ENCODE measurements at regions not wholly inside any gene's neighbourhood (a gene's known extent, or its start where the extent isn't known, plus 50 kb on each side); places are given as distances from the start of the nearest gene placed in this dataset.
"Not testable (repeated sequence)": the region's sequence is repeated elsewhere in the genome, so short reads cannot be mapped to it uniquely, and the experiment has no call there.

GRCh38 chr6:93081901-93082300, 337.5 kb downstream of the EPHA7 start:
- no peak for FAIRE-seq

DNA sequence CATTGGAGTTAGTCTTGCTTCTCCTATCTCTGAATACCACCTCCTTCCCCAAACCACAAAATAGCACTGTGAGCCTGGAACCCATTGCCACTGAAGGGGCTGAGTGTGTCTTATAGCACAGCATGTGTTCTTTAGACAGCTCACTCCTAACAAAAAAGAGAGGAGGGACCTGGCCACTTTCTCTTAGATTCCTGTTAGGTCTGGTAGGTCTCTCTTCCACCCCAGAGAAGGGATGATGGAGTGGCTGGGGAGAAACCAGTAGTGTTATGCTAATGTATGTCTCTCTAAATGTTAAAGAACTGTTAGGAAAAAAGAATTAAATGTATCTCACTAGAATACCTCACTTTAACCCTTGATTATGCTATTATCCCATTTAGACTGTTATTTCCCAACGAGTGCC, 340.3 kb downstream of the EPHA7 start:
- no peak for FAIRE-seq

DNA sequence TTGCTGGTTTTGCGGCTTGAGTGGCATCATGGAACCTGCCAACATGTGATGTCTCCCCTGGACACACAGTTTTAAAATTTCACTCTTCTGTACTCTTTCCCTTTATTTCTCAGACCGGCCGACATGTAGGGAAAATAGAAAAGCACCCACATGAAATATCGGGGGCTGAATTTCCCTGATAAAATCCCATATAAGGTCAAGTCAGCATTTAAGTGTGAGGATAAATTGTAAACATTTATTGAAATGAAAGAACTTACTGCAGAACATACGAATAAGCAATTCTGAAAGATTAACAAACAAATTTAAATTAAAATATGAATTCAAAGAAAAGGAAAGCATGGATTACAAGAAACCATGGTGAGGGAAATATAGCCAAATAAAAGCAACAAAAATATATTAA, 345.5 kb downstream of the EPHA7 start:
- no peak for FAIRE-seq

- no peak for FAIRE-seq
Observed at GRCh38 chr6:93069856-93070255, 349.5 kb downstream of the EPHA7 start.

GRCh38 chr6:93059911-93060310, 359.4 kb downstream of the EPHA7 start:
- no peak for FAIRE-seq

DNA sequence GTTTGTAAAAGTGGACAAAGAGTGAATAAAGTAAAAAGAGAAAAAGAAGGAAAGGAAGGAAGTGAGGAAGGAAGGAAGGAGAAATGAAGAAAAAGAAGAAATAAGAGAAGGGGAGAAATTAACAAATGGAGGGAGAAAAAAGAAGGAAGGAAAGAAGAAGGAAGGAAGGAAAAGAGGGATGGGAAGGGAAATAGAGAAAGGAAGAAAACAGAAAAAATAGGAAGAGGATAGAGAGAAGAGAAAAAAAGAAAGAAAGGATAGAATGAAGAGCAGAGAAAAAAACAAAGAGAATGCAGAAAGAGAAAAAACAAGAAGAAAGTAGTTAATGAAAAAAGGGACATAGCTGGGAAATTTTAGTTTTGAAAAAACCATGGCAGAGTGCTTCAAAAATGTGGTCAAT, 361.8 kb downstream of the EPHA7 start:
- FAIRE-seq = no peak

DNA sequence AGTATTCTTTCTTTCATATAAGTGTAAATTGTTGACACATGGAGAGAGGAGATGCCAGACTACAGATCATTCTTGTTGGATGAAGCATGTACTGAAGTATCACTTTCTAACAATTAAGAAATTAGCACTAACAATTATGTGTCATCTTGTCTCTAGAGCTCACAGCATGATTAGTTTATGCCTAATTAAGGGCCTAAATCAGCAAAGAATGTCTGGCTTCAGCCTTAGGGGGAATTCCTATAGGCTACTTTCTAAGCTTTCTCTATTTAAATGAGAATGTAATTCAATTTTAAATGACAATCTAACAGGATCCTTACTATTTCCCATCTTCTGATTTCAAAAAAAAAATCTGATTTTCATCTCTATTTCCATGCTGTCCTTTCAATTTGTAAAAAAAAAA, 371.0 kb downstream of the EPHA7 start:
- no peak for FAIRE-seq

DNA sequence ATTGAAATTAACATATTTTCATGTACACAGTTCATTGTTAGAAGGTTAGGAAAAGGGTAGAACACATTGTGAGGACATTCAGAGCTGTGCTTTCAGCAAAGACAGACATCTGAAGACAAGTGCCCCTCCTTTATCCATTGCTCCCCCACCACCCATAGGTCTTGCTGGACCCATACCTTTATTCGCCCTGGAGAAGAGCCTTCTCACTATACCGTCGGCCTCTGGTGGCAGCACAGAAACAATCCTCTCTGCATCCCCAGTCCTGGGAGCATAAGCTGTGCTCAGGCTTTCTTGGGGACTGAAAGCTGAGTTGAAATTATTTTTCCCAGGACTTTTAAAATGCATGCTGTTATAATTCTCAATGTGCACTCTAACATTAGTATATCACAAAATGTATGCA, 372.3 kb downstream of the EPHA7 start:
- FAIRE-seq = no peak

- no peak for FAIRE-seq
Observed at GRCh38 chr6:93045156-93045555, 374.2 kb downstream of the EPHA7 start.

DNA sequence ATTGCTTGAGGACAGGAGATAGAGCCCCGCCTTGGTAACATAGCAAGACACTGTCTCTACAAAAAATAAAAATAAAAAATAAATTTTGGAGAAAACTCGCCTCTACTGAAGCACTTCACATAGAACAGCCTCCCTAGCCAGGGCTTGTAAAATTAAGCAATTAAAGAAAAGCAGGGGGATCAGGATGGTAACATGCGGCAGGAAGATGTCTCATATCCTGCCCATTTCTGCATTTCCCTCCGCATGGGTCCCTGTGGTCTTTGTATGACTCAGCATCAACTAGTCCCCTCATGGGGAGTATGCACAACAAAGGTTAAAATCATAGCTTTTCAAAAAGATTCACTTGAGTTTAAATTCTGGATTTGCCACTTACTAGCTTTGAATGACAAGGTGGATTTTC, 379.0 kb downstream of the EPHA7 start:
- FAIRE-seq = no peak

DNA sequence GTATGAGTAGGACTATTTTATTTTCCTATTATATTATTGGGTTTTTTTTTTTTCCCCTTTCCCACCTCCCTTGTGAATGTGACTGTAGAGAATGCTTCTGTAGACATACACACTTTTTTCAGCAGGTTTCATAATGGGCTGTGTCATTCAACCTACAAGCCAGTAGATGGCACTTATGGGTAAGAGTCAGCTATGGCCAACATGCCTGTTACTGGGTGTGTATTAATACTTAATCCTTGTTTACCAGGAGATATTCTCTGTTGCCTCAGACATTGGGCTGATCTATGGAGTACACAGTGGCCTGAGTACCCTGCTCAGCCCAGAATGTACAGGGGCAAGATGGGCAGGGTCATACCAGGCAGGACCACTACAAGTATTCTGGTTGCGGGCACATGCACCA, 382.5 kb downstream of the EPHA7 start:
- no peak for FAIRE-seq

DNA sequence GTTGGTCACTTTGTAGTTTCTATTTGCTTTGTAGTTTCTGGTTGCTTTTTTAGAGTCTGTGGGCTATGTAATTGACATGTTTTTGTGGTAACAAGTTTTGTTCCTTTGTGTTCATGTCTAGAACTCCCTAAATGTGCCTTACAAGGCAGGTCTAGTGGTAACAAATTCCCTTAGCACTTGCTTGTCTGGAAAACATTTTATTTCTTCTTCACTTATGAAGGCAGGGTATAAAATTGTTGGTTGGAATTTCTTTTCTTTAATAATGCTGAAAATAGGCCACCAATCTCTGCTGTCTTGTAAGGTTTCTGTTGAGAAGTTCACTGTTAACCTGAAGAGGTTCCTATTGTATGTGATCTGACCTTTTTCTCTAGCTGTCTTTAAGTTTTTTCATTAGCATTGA, 383.6 kb downstream of the EPHA7 start:
- FAIRE-seq = no peak

- FAIRE-seq = no peak
Observed at GRCh38 chr6:93021235-93021915, 398.0 kb downstream of the EPHA7 start.

GRCh38 chr6:93017626-93018025, 401.7 kb downstream of the EPHA7 start:
- FAIRE-seq = no peak

GRCh38 chr6:93017213-93017612, 402.1 kb downstream of the EPHA7 start:
- no peak for FAIRE-seq

DNA sequence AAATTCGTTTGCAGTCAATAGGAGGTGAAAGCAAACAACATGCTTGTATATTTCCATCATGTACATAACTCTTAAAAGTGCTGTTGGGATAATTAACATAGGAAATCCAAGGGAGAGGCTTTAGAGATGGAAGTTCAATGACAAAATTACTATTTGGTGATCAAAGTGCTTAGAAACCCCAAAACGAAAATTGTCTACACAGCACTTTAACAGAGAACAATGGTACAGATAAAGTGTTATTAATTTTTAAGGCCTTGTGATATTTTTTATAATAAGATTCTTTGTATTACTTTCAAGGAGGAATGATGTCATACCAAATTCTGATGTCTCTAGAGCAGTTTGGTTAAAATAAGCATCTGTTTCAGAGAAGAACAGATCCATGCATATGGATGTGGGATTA, 406.3 kb downstream of the EPHA7 start:
- FAIRE-seq = no peak

DNA sequence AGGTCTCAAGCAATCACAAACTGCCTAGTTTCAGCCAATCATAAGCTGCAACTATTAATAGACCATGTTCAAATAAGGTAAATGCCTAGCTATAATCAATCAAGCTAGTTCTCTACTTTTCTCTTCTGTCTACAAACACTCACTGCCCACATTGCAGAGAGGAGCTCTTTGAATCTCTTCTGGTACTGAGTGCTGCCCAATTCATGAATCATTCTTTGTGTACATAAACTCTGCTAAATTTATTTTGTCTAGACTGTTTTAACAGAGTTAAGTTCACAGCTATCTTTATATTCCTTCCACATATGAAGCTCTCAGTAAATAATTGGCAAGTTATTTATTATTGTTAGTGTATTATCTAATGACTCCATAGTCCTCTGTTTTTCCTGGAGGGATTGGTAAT, 411.0 kb downstream of the EPHA7 start:
- no peak for FAIRE-seq

DNA sequence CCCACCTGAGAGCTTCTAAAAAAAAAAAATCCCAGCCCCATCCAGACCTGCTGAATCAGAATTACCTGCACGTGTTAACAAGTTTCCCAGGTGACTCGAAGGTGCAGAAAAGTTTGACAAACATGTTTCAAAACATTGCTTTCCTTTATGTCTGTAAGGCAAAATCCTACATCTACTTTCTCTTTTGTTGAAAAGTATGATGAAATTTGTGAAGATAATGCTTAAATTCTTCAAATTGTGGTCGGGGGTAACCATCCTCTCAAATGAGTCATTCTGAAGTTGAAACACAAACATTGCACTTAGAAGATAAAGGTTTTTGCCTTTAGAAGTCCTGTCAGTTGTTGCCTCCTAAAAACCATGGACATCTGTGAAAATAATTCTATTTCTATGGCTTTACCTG, 429.7 kb downstream of the EPHA7 start:
- no peak for FAIRE-seq

GRCh38 chr6:92979281-92979680, 440.1 kb downstream of the EPHA7 start:
- no peak for FAIRE-seq

GRCh38 chr6:92977018-92977417, 442.3 kb downstream of the EPHA7 start:
- FAIRE-seq = no peak

GRCh38 chr6:92967362-92967761, 452.0 kb downstream of the EPHA7 start:
- no peak for FAIRE-seq

DNA sequence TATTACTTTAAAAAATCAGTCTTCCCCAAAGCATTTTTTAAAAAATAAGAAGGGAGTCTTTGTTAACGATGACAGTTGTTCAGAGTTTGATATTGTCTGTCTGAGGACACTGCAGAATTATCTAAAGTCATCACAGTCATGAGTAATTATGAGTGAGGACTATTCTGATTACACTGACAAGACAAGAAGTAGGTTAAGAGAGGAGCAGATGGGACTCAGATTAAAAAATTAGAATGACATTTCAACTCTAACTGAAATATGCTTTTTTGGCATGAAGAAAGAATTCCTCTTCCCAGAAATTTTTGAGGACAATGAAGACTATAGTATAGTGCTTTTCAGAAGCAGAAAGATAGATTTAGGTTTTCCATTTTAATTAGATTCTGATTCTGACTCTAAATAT, 456.5 kb downstream of the EPHA7 start:
- FAIRE-seq = no peak

DNA sequence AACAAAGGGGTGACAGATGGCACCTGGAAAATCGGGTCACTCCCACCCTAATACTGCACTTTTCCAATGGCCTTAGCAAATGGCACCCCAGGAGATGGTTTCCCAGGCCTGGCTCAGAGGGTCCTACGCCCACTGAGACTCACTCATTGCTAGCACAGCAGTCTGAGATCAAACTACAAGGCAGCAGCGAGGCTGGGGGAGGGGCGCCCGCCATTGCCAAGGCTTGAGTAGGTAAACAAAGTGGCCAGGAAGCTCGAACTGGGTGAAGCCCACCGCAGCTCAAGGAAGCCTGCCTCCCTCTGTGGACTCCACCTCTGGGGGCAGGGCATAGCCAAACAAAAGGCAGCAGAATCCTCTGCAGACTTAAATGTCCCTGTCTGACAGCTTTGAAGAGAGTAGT, 467.2 kb downstream of the EPHA7 start:
- FAIRE-seq = not testable (repeated sequence)

DNA sequence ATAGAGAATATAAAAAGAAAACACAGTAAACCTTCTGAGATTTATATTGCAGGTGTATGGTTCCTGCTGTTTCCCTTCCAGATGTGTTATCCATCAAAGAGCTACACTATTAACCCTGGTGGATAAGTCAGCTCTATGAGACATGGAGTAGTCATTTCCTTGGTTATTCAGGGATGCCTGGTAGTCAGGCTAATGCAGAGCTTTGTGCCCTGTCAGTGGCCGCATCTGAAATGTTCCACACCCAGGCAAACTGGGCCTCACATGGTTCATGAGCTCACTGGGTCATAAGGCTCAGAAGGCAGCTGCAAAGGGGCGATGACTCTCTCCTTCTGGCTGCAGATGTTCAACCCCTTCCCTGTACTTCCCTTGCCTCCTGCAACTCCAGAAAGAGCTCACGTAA, 473.6 kb downstream of the EPHA7 start:
- FAIRE-seq = no peak

DNA sequence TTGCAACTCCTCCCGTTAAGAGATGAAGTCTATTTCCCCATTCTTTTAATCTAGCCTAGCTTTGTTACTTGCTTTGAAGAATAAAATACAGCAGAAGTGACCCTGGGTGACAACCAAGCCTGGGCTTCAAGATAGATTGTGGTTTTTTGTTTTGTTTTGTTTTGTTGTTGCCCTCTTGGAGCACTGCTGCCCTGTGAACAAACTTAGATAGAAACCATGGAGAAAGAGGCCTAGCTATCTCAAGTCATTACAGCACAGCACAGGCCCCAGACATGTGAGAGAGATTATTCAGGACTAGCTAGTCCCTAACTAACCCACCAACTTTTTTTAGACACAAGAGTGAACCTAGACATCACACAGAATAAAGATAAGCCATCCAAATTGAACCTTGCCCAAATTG, 475.2 kb downstream of the EPHA7 start:
- no peak for FAIRE-seq

DNA sequence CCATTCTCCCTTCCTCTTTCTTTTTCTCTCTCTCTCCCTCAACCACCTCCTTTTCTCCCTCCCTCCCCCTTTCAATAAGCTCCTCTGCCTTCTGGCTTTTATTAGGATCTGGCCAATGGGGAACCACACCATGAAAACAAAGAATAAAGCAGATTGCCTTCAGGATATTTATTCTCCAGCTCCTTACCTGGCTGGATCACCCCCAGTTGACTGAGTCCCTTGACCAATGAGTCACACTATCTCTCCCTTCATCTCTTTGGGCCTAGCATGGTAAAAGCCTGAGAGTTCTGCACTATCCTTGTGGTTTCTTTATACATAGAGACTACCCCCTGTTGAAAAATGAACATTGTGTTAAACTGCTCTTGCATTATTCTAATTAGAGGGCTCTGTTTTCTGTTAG, 476.8 kb downstream of the EPHA7 start:
- no peak for FAIRE-seq

All from colon (tissue), 2 donors.